ENCODE measurements at regions not wholly inside any gene's neighbourhood (a gene's known extent, or its start where the extent isn't known, plus 50 kb on each side); places are given as distances from the start of the nearest gene placed in this dataset.

- TF ChIP-seq ZNF425 (CRISPR knock-in tag; conservative IDR thresholded peaks at IDR 0.05), result no peak
- TF ChIP-seq ZNF317 (CRISPR knock-in tag; IDR thresholded peaks at IDR 0.05; ENCODE audit: borderline replicate concordance, low read depth), result no peak
Measured at GRCh38 chrX:22810876-22811275, 188.9 kb upstream of the DDX53 start (continued).

DNA sequence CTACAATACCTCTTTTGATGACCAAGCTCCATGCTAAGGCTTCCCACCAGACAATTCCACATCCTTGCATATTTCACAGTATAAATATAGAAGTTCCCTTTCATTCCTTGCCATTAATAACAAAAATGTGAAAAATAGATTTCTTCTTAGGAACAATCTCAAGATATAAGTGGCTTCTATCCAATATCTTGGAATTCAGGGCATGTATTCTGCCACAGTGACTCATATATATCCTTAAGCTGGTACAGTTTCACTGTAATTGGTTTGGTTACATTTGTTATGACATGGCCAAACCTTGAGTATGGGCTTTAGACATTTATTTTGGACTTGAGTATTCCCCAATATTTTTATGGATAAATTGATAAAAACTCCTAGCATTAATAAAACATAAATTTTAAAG is 181.7 kb upstream of the DDX53 start:
- no peak overlapping the region for H3K27ac Mint-ChIP-seq
- POLR2A ChIA-PET, result no interaction called here
- no peaks in the 10 kb centered on the region for H3K27me3 Mint-ChIP-seq (ENCODE audit: low read depth)
- CTCF ChIA-PET, result no interaction called here
- H3K36me3 Mint-ChIP-seq, result no peaks in the 10 kb centered on the region
- no peak for TF ChIP-seq ZSCAN18 (CRISPR knock-in tag; IDR thresholded peaks at IDR 0.05)
- no peak for TF ChIP-seq NFATC4 (CRISPR knock-in tag; IDR thresholded peaks at IDR 0.05)
- no peak for TF ChIP-seq ZNF138 (CRISPR knock-in tag; conservative IDR thresholded peaks at IDR 0.05)
- TF ChIP-seq ZNF671 (CRISPR knock-in tag; IDR thresholded peaks at IDR 0.05), result no peak
- TF ChIP-seq RORB (CRISPR knock-in tag; IDR thresholded peaks at IDR 0.05), result no peak
- TF ChIP-seq, protein P1, sequence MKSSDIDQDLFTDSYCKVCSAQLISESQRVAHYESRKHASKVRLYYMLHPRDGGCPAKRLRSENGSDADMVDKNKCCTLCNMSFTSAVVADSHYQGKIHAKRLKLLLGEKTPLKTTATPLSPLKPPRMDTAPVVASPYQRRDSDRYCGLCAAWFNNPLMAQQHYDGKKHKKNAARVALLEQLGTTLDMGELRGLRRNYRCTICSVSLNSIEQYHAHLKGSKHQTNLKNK (CRISPR knock-in tag; IDR thresholded peaks at IDR 0.05), result no peak
- TF ChIP-seq FOXP1 (CRISPR knock-in tag; IDR thresholded peaks at IDR 0.05; ENCODE audit: borderline replicate concordance), result no peak
- TF ChIP-seq, protein P2, sequence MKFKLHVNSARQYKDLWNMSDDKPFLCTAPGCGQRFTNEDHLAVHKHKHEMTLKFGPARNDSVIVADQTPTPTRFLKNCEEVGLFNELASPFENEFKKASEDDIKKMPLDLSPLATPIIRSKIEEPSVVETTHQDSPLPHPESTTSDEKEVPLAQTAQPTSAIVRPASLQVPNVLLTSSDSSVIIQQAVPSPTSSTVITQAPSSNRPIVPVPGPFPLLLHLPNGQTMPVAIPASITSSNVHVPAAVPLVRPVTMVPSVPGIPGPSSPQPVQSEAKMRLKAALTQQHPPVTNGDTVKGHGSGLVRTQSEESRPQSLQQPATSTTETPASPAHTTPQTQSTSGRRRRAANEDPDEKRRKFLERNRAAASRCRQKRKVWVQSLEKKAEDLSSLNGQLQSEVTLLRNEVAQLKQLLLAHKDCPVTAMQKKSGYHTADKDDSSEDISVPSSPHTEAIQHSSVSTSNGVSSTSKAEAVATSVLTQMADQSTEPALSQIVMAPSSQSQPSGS (CRISPR knock-in tag; IDR thresholded peaks at IDR 0.05; ENCODE audit: borderline replicate concordance, low read depth), result no peak
- TF ChIP-seq, protein P3, sequence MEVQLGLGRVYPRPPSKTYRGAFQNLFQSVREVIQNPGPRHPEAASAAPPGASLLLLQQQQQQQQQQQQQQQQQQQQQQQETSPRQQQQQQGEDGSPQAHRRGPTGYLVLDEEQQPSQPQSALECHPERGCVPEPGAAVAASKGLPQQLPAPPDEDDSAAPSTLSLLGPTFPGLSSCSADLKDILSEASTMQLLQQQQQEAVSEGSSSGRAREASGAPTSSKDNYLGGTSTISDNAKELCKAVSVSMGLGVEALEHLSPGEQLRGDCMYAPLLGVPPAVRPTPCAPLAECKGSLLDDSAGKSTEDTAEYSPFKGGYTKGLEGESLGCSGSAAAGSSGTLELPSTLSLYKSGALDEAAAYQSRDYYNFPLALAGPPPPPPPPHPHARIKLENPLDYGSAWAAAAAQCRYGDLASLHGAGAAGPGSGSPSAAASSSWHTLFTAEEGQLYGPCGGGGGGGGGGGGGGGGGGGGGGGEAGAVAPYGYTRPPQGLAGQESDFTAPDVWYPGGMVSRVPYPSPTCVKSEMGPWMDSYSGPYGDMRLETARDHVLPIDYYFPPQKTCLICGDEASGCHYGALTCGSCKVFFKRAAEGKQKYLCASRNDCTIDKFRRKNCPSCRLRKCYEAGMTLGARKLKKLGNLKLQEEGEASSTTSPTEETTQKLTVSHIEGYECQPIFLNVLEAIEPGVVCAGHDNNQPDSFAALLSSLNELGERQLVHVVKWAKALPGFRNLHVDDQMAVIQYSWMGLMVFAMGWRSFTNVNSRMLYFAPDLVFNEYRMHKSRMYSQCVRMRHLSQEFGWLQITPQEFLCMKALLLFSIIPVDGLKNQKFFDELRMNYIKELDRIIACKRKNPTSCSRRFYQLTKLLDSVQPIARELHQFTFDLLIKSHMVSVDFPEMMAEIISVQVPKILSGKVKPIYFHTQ (CRISPR knock-in tag; IDR thresholded peaks at IDR 0.05), result no peak
- no peak for TF ChIP-seq HMGA2 (CRISPR knock-in tag; IDR thresholded peaks at IDR 0.05)
- no peak for TF ChIP-seq FOXK1 (CRISPR knock-in tag; IDR thresholded peaks at IDR 0.05)
- TF ChIP-seq IRF2 (CRISPR knock-in tag; IDR thresholded peaks at IDR 0.05; ENCODE audit: borderline replicate concordance, low read depth), result no peak
- no peak for TF ChIP-seq HMGXB4 (CRISPR knock-in tag; IDR thresholded peaks at IDR 0.05)
- TF ChIP-seq ERG (CRISPR knock-in tag; IDR thresholded peaks at IDR 0.05), result no peak
- TF ChIP-seq ZNF263 (CRISPR knock-in tag; IDR thresholded peaks at IDR 0.05; ENCODE audit: low read depth), result no peak
- TF ChIP-seq ARID4B (CRISPR knock-in tag; IDR thresholded peaks at IDR 0.05; ENCODE audit: borderline replicate concordance), result no peak
- TF ChIP-seq SMAD4 (CRISPR knock-in tag; IDR thresholded peaks at IDR 0.05), result no peak
- no peaks in the 10 kb centered on the region for H3K9me3 Mint-ChIP-seq
- H3K4me3 Mint-ChIP-seq, result no peak overlapping the region
- no peaks in the 10 kb centered on the region for H3K4me1 Mint-ChIP-seq
- ATAC-seq (no peak), DNase-seq (ENCODE audit: low spot score) (no peak)

Measured in WTC11 (cell line).